Pancreas (tissue), 10 donors: ENCODE measurements at regions not wholly inside any gene's neighbourhood (a gene's known extent, or its start where the extent isn't known, plus 50 kb on each side); places are given as distances from the start of the nearest gene placed in this dataset.
A peak's percentile ranks its signal among the peaks of the same experiment; 100 is the strongest.

Source experiments
- ATAC-seq, 4 donors: fragments of 200-7000 bp; cut with Tn5 transposase; one replicate each; pipeline versions ENCODE4 v1.8.0 to v1.9.1; 2020; ENCODE audit warnings: mild to moderate bottlenecking in 4 of 4, moderate library complexity in 4 of 4
- DNase-seq, 6 donors: peaks; one replicate each; pipeline ENCODE4 v3.0.0-alpha.2; 2020
- FAIRE-seq: peaks from 2 replicates; lab custom pipeline; 2012; peaks lifted over from hg19 to GRCh38; lab: Jason Lieb, UNC
- H3K27ac ChIP-seq, 4 donors: fragments of 200-600 bp; sonication (generic); 1 replicate in 3 of 4; 2 replicates in 1 of 4; pipeline versions ENCODE4 v1.5.0 to v1.8.0; 2020
- H3K27me3 ChIP-seq, 4 donors: fragments of 200-600 bp; one replicate each; pipeline ENCODE4 v1.8.0; 2021
- H3K36me3 ChIP-seq, 3 donors: fragments of 200-600 bp; sonication (generic) in 1 of 3; one replicate each; pipeline versions ENCODE4 v1.5.0 to v1.8.0; 2020 to 2021
- H3K4me1 ChIP-seq, 3 donors: fragments of 200-600 bp; one replicate each; pipeline ENCODE4 v1.8.0; 2021
- H3K4me3 ChIP-seq, 4 donors: fragments of 200-600 bp; sonication (generic) in 2 of 4; one replicate each; pipeline versions ENCODE4 v1.5.0 to v1.8.0; 2020 to 2021
- H3K9me3 ChIP-seq, 4 donors: fragments of 200-600 bp; one replicate each; pipeline ENCODE4 v1.8.0; 2021
- WGBS, 2 donors: extraction: QIAGEN DNeasy Blood & Tissue Kit; methylation state at CpG; one replicate each; pipeline ENCODE4 v1.1.7; 2013; 5-methylcytosine and 5-hydroxymethylcytosine counted together
- intact Hi-C, 3 donors: fragments of 100-400 bp; cut with DNase I; formaldehyde crosslinking; loops; one replicate each; pipeline versions ENCODE4 v1.11.1 to v1.14.2; 2022
- TF ChIP-seq, protein P1 (sequence below), 4 donors: fragments of 200-600 bp; sonication (generic) in 3 of 4; IDR thresholded peaks; one replicate each; pipeline versions ENCODE4 v1.5.0 to v1.8.0; 2021; ENCODE audit warnings: antibody characterized with exemption in 4 of 4
- donor health status: healthy with polysubstance abuse.
- donor health status: DM: no; HTN: no; CAD: no; lungs with moderate emphysema.
- donor health status: DM: no; HTN: no; CAD: no.
- donor health status: control.
- donor health status: control.
- donor health status: Bipolar disorder and iron deficiency.
- donor health status: DM: yes; HTN: yes; CAD: no.
- donor health status: DM: no; HTN: no; CAD: no.
- donor health status: DM: no; HTN: no; CAD: no.
- donor health status: DM: yes; HTN: yes; CAD: no.

DNA sequence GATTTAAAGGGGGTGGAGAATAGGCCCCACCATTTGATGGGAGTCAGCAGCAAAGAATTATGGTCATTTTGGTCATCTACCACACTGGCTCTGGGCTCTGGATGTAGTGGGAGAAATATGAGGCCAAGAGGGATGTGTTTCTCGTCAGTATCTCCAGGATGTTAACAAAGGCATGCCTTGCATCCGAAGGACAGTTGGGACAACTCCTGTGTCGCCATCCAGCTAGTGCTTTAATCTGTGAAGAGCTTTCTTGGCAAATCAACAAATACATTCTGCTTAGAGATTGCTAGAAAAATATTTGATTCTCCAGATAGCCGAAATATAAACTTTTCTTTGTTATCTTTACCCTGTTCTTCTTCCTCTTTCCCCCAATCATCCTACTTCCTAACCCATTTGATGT is 287.1 kb upstream of the TNP1 start:
- FAIRE-seq (no peak), ATAC-seq (no peak)
- intact Hi-C loops: no loop called here

GRCh38 chr2:217142649-217143266 is 282.9 kb upstream of the TNP1 start:
- H3K36me3 ChIP-seq: no peaks in the 10 kb centered on the region
- TF ChIP-seq, protein P1, sequence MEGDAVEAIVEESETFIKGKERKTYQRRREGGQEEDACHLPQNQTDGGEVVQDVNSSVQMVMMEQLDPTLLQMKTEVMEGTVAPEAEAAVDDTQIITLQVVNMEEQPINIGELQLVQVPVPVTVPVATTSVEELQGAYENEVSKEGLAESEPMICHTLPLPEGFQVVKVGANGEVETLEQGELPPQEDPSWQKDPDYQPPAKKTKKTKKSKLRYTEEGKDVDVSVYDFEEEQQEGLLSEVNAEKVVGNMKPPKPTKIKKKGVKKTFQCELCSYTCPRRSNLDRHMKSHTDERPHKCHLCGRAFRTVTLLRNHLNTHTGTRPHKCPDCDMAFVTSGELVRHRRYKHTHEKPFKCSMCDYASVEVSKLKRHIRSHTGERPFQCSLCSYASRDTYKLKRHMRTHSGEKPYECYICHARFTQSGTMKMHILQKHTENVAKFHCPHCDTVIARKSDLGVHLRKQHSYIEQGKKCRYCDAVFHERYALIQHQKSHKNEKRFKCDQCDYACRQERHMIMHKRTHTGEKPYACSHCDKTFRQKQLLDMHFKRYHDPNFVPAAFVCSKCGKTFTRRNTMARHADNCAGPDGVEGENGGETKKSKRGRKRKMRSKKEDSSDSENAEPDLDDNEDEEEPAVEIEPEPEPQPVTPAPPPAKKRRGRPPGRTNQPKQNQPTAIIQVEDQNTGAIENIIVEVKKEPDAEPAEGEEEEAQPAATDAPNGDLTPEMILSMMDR (IDR thresholded peaks at IDR 0.05): peak in 2 of 4 donors; percentile 25 to 31
- WGBS, 2 donors: 57 to 68% methylated on average over 3 of the region's 3 CpGs
- peak in 2 of 4 donors; percentile 38 to 45 for ATAC-seq
- intact Hi-C loops: no loop called here
- no peaks in the 10 kb centered on the region for H3K4me1 ChIP-seq
- DNase-seq: peak in 2 of 6 donors; percentile 51 to 63
- peak; percentile 9 for FAIRE-seq
- no peak overlapping the region for H3K27ac ChIP-seq
- no peak overlapping the region for H3K4me3 ChIP-seq
- no peaks in the 10 kb centered on the region for H3K9me3 ChIP-seq
- H3K27me3 ChIP-seq: no peaks in the 10 kb centered on the region

More for the DNA sequence above, 287.1 kb upstream of the TNP1 start:
- Histone ChIP-seq H3K4me1 (no peaks in the 10 kb centered on the region), H3K9me3 (no peaks in the 10 kb centered on the region), H3K4me3 (no peak overlapping the region), H3K27ac (no peak overlapping the region), H3K27me3 (no peaks in the 10 kb centered on the region), H3K36me3 (no peaks in the 10 kb centered on the region)
- DNase-seq: no peak
- TF ChIP-seq, protein P1 (IDR thresholded peaks at IDR 0.05): no peak
- WGBS, 2 donors: 79 to 82% methylated on average over 4 of the region's 4 CpGs

- ATAC-seq: no peak
- no peak for DNase-seq
- Histone ChIP-seq H3K27ac (no peak overlapping the region), H3K4me3 (no peak overlapping the region), H3K9me3 (no peaks in the 10 kb centered on the region), H3K36me3 (no peaks in the 10 kb centered on the region), H3K27me3 (no peaks in the 10 kb centered on the region), H3K4me1 (no peaks in the 10 kb centered on the region)
- FAIRE-seq: no peak
- WGBS, 2 donors: 73 to 82% methylated on average over 4 of the region's 4 CpGs
- TF ChIP-seq, protein P1 (IDR thresholded peaks at IDR 0.05): peak in 1 of 4 donors; percentile 1
- intact Hi-C loops: no loop called here
These were observed 278.4 kb upstream of the TNP1 start for GRCh38 chr2:217138284-217138683.

DNA sequence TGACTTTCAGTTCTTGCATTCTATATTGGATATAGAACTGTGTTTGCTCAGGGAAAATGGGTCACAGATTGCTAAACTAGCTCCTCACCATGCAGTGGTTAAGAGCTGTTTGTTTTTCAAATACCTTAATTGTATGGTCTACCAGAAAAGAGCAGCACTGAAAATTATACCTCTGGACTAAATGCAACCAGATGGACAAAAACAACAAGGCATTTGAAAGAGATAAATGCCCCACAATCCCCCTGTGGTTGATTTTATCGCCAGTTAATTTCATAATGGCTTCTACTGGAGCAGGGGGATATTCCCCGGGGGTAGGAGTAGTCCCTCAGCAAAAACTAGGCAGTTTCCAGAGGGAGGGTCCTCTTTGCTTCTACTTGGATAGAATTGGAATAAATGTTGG is 267.9 kb upstream of the TNP1 start:
- H3K9me3 ChIP-seq: no peaks in the 10 kb centered on the region
- TF ChIP-seq, protein P1 (IDR thresholded peaks at IDR 0.05): no peak
- no peaks in the 10 kb centered on the region for H3K27me3 ChIP-seq
- 80 to 84% methylated on average over 2 of the region's 2 CpGs for WGBS, 2 donors
- no peak overlapping the region for H3K27ac ChIP-seq
- FAIRE-seq: no peak
- intact Hi-C loops: no loop called here
- no peaks in the 10 kb centered on the region for H3K4me1 ChIP-seq
- DNase-seq: no peak
- H3K36me3 ChIP-seq: no peaks in the 10 kb centered on the region
- ATAC-seq: peak in 1 of 4 donors; percentile 46
- no peak overlapping the region for H3K4me3 ChIP-seq

DNA sequence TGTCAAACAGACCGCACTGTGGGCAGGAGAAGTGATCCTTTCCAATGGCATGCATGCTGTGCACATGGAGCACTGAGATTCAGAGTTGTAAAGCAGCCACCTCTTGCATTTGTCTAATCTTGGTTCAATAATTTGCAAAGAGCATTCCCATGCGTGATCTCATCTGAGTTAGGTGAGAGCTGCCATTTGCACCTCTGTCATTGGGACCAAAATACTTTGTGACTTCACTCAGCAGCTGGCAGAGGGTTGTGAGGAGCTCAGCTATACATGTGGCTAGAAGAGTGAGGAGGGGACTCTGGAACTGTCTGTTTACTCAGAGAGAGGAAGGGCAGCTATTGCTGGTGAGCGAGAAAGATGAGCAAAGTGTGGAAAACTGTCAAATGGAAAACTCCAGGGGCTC is 265.1 kb upstream of the TNP1 start:
- Histone ChIP-seq H3K27ac (no peak overlapping the region), H3K4me1 (no peaks in the 10 kb centered on the region), H3K9me3 (no peaks in the 10 kb centered on the region), H3K27me3 (no peaks in the 10 kb centered on the region), H3K36me3 (no peaks in the 10 kb centered on the region), H3K4me3 (no peak overlapping the region)
- 78 to 87% methylated on average over 3 of the region's 3 CpGs for WGBS, 2 donors
- no peak for FAIRE-seq
- DNase-seq: no peak
- intact Hi-C loops: no loop called here
- TF ChIP-seq, protein P1 (IDR thresholded peaks at IDR 0.05): no peak
- ATAC-seq: no peak
